HCT116 (cell line): ENCODE measurements at regions not wholly inside any gene's neighbourhood (a gene's known extent, or its start where the extent isn't known, plus 50 kb on each side); places are given as distances from the start of the nearest gene placed in this dataset.

Experiments used
- ATAC-seq: fragments of 200-7000 bp; cut with Tn5 transposase; 2 replicates; pipeline ENCODE4 v1.9.1; 2020; ENCODE audit warnings: mild to moderate bottlenecking, moderate library complexity
- BruUV-seq: library from RNA; stranded (reverse); fragments of 400-500 nt; replicated peaks from 2 replicates; lab custom pipeline; 2021; lab: Mats Ljungman, UMichigan
- CTCF ChIA-PET: fragments of 300-600 bp; sonication (Branson Sonifier 250); formaldehyde crosslinking; loops from one replicate; lab custom pipeline; 2021; ENCODE audit warnings: antibody characterized with exemption; lab: Charles Lee
- POLR2A ChIA-PET: fragments of 300-600, 350-600 bp; sonication (Branson Sonifier 250); formaldehyde crosslinking; loops from one replicate; lab custom pipeline; 2021; ENCODE audit warnings: antibody characterized with exemption; lab: Charles Lee
- RAD21 ChIA-PET, 2 experiments: fragments of 300-600 bp; sonication (Branson Sonifier 250); formaldehyde crosslinking; loops; one replicate each; lab custom pipeline; 2023; ENCODE audit warnings: low total read pairs in 2 of 2; ENCODE audit not compliant: uncharacterized antibody in 2 of 2, unreplicated experiment in 2 of 2, low non-redundant PET in 1 of 2; lab: Charles Lee
- DNase-seq: peaks from one replicate; pipeline ENCODE4 v3.0.0-alpha.2; 2010; ENCODE audit warnings: low read depth, low spot score
- H2AFZ ChIP-seq: fragments of 200-600 bp; shearing (Covaris generic), sonication (generic); 2 replicates; pipeline ENCODE4 v1.6.1; 2017; ENCODE audit warnings: low read depth, mixed run types, mixed read lengths, antibody characterized with exemption, low read length; ENCODE audit not compliant: poor library complexity, severe bottlenecking
- H3K27ac ChIP-seq: 2 replicates; pipeline ENCODE4 v1.5.1; 2012; ENCODE audit warnings: low read depth, low read length
- H3K27me3 ChIP-seq: fragments of 200-600 bp; sonication (generic); 2 replicates; pipeline ENCODE4 v1.6.1; 2016; ENCODE audit warnings: mixed run types, low read length, mixed read lengths; ENCODE audit not compliant: insufficient read depth
- H3K36me3 ChIP-seq, 2 experiments: fragments of 200-500 bp in 1 of 2; fragments of 200-600 bp in 1 of 2; sonication (Bioruptor generic) in 1 of 2; sonication (generic) in 1 of 2; 2 replicates each; pipeline versions ENCODE4 v1.5.1 to v1.6.1; 2014 to 2016; ENCODE audit warnings: low read length in 2 of 2, inconsistent platforms in 1 of 2, mixed read lengths in 1 of 2, mixed run types in 1 of 2; ENCODE audit not compliant: insufficient read depth in 2 of 2, control insufficient read depth in 1 of 2
- H3K4me1 ChIP-seq, 2 experiments: fragments of 200-600 bp in 1 of 2; sonication (generic) in 1 of 2; 2 replicates each; pipeline versions ENCODE4 v1.5.1 to v1.6.1; 2012 to 2017; ENCODE audit warnings: low read length in 2 of 2, inconsistent platforms in 1 of 2, mild to moderate bottlenecking in 1 of 2, mixed read lengths in 1 of 2, mixed run types in 1 of 2, moderate library complexity in 1 of 2; ENCODE audit not compliant: insufficient read depth in 2 of 2, control insufficient read depth in 1 of 2
- H3K4me2 ChIP-seq: fragments of 200-600 bp; sonication (generic); 2 replicates; pipeline ENCODE4 v1.6.1; 2017; ENCODE audit warnings: mixed run types, low read length, mixed read lengths
- H3K4me3 ChIP-seq, 2 experiments: fragments of 200-600 bp in 1 of 2; sonication (generic) in 1 of 2; replicated peaks in 1 of 2; 2 replicates each; pipeline ENCODE4 v1.5.1; 2011 to 2016; ENCODE audit warnings: low read length in 2 of 2, control low read depth in 1 of 2, low read depth in 1 of 2, mild to moderate bottlenecking in 1 of 2, mixed read lengths in 1 of 2, mixed run types in 1 of 2
- H3K79me2 ChIP-seq: fragments of 200-600 bp; sonication (generic); 2 replicates; pipeline ENCODE4 v1.6.1; 2017; ENCODE audit warnings: mild to moderate bottlenecking, mixed run types, low read length, moderate library complexity, mixed read lengths; ENCODE audit not compliant: insufficient read depth
- H3K9ac ChIP-seq: fragments of 200-600 bp; sonication (generic); 2 replicates; pipeline ENCODE4 v1.6.1; 2016; ENCODE audit warnings: low read length, mixed read lengths
- H3K9me2 ChIP-seq: fragments of 200-600 bp; sonication (generic), shearing (Covaris generic); 2 replicates; pipeline ENCODE4 v1.6.1; 2017; ENCODE audit warnings: mixed run types, mild to moderate bottlenecking, moderate library complexity; ENCODE audit not compliant: insufficient read depth
- H3K9me3 ChIP-seq, 2 experiments: fragments of 200-500 bp in 1 of 2; fragments of 200-600 bp in 1 of 2; sonication (Bioruptor generic) in 1 of 2; sonication (generic) in 1 of 2; 2 replicates each; pipeline ENCODE4 v1.6.1; 2014 to 2017; ENCODE audit warnings: low read length in 2 of 2, mixed read lengths in 2 of 2, inconsistent platforms in 1 of 2, low read depth in 1 of 2, mild to moderate bottlenecking in 1 of 2, mixed run types in 1 of 2, moderate library complexity in 1 of 2; ENCODE audit not compliant: control insufficient read depth in 1 of 2, insufficient read depth in 1 of 2
- H4K20me1 ChIP-seq: fragments of 200-600 bp; sonication (generic), shearing (Covaris generic); 2 replicates; pipeline ENCODE4 v1.6.1; 2017; ENCODE audit warnings: mixed run types, mild to moderate bottlenecking, moderate library complexity; ENCODE audit not compliant: insufficient read depth
- ATF3 ChIP-seq: IDR thresholded peaks from 2 replicates; pipeline ENCODE4 v1.6.1; 2012
- CBX3 ChIP-seq: IDR thresholded peaks from 2 replicates; pipeline ENCODE4 v1.6.1; 2012; ENCODE audit warnings: low read depth
- CEBPB ChIP-seq: IDR thresholded peaks from 2 replicates; pipeline ENCODE4 v1.6.1; 2012; ENCODE audit warnings: low read depth
- CTCF ChIP-seq, 3 experiments: fragments of 200-600 bp in 1 of 3; sonication (generic) in 1 of 3; IDR thresholded peaks in 2 of 3; conservative IDR thresholded peaks in 1 of 3; 2 replicates each; pipeline ENCODE4 v1.5.1; 2012 to 2017; ENCODE audit warnings: low read depth in 2 of 3, low read length in 2 of 3, antibody characterized with exemption in 1 of 3, borderline replicate concordance in 1 of 3, control low read depth in 1 of 3, mild to moderate bottlenecking in 1 of 3, mixed read lengths in 1 of 3, mixed run types in 1 of 3, moderate library complexity in 1 of 3; ENCODE audit not compliant: insufficient read depth in 1 of 3
- ELF1 ChIP-seq: IDR thresholded peaks from 2 replicates; pipeline ENCODE4 v1.6.1; 2012; ENCODE audit warnings: low read depth, borderline replicate concordance
- EZH2 ChIP-seq: fragments of 200-600 bp; sonication (generic); IDR thresholded peaks from 2 replicates; pipeline ENCODE4 v1.6.1; 2017; ENCODE audit warnings: antibody characterized with exemption, mixed run types
- EZH2phosphoT487 ChIP-seq: fragments of 200-600 bp; IDR thresholded peaks from 2 replicates; pipeline ENCODE4 v1.6.1; 2018; ENCODE audit warnings: antibody characterized with exemption, borderline replicate concordance
- FOSL1 ChIP-seq: IDR thresholded peaks from 2 replicates; pipeline ENCODE4 v1.6.1; 2012; ENCODE audit warnings: low read depth
- MAX ChIP-seq: IDR thresholded peaks from 2 replicates; pipeline ENCODE4 v1.6.1; 2012
- SP1 ChIP-seq: IDR thresholded peaks from 2 replicates; pipeline ENCODE4 v1.6.1; 2012; ENCODE audit warnings: low read depth
- SRF ChIP-seq: IDR thresholded peaks from 2 replicates; pipeline ENCODE4 v1.6.1; 2012; ENCODE audit warnings: low read depth
- TCF7L2 ChIP-seq: IDR thresholded peaks from 2 replicates; pipeline ENCODE4 v1.7.0; 2011; ENCODE audit warnings: borderline replicate concordance, inconsistent platforms; ENCODE audit not compliant: insufficient read depth, insufficient read length; ENCODE audit errors: extremely low read depth
- ZBTB33 ChIP-seq: IDR thresholded peaks from 2 replicates; pipeline ENCODE4 v1.6.1; 2011; ENCODE audit warnings: mild to moderate bottlenecking, low read length, moderate library complexity; ENCODE audit not compliant: insufficient replicate concordance; ENCODE audit errors: extremely low read depth
- intact Hi-C: fragments of 100-400 bp; cut with micrococcal nuclease; formaldehyde crosslinking; loops from 2 replicates; pipeline ENCODE4 v1.10.0; 2022

GRCh38 chr18:64919971-64920570, 771.2 kb upstream of the LINC00305 start (continued):
- TF ChIP-seq SRF: no peak
- no peak for TF ChIP-seq SP1
- TF ChIP-seq CTCF (IDR thresholded peaks at IDR 0.05 in 2 of 3, conservative IDR thresholded peaks at IDR 0.05 in 1 of 3; ENCODE audit: borderline replicate concordance in 1 of 3, insufficient read depth in 1 of 3, low read depth in 2 of 3, low read length in 2 of 3): no peak
- no peak for TF ChIP-seq ATF3
- TF ChIP-seq EZH2: no peak
- no peak for TF ChIP-seq FOSL1
- TF ChIP-seq CBX3: no peak
- TF ChIP-seq EZH2phosphoT487: no peak
- TF ChIP-seq MAX: no peak

- Histone ChIP-seq H3K4me1 (no peaks in the 10 kb centered on the region), H3K27me3 (no peaks in the 10 kb centered on the region), H3K9ac (no peak overlapping the region), H3K9me3 (peaks cover 10 to 16% of the 10 kb centered on the region in 2 experiments), H4K20me1 (no peaks in the 10 kb centered on the region), H3K79me2 (no peaks in the 10 kb centered on the region), H3K36me3 (no peaks in the 10 kb centered on the region), H3K4me3 (no peak overlapping the region), H3K27ac (no peak overlapping the region), H3K4me2 (no peak overlapping the region), H2AFZ (no peak overlapping the region), H3K9me2 (no peaks in the 10 kb centered on the region)
- CTCF ChIA-PET: no interaction called here
- intact Hi-C loops: no loop called here
- no peak for ATAC-seq
- POLR2A ChIA-PET: no interaction called here
- no peak for DNase-seq
- TF ChIP-seq SP1 (no peak), ZBTB33 (no peak), CTCF (IDR thresholded peaks at IDR 0.05 in 2 of 3, conservative IDR thresholded peaks at IDR 0.05 in 1 of 3; ENCODE audit: borderline replicate concordance in 1 of 3, insufficient read depth in 1 of 3, low read depth in 2 of 3, low read length in 2 of 3) (no peak), CEBPB (no peak), ELF1 (no peak), MAX (no peak), EZH2 (no peak), TCF7L2 (no peak)
- RAD21 ChIA-PET: no interaction called here
- BruUV-seq: no TSS peak
These were observed 770.0 kb upstream of the LINC00305 start for GRCh38 chr18:64918851-64919250.
